HL-60 (cell line): ENCODE measurements at regions not wholly inside any gene's neighbourhood (a gene's known extent, or its start where the extent isn't known, plus 50 kb on each side); places are given as distances from the start of the nearest gene placed in this dataset.

Source experiments
- DNase-seq, 2 experiments: peaks; one replicate each; pipeline ENCODE4 v3.0.0-alpha.2; 2010 to 2020; ENCODE audit warnings: low read depth in 1 of 2, low spot score in 1 of 2
- H3K27ac ChIP-seq: fragments of 250-450 bp; sonication (Bioruptor Pico); replicated peaks from 2 replicates; pipeline ENCODE4 v1.5.1; 2020; ENCODE audit warnings: mild to moderate bottlenecking, moderate library complexity
- H3K27me3 ChIP-seq: fragments of 250-450 bp; sonication (Bioruptor Pico); 2 replicates; pipeline ENCODE4 v1.5.1; 2021; ENCODE audit warnings: mild to moderate bottlenecking, moderate library complexity; ENCODE audit not compliant: insufficient read depth, poor library complexity, severe bottlenecking
- H3K4me3 ChIP-seq: replicated peaks from 2 replicates; pipeline ENCODE4 v1.5.1; 2011; ENCODE audit warnings: mild to moderate bottlenecking, control low read depth, low read length; ENCODE audit not compliant: insufficient read depth
- CTCF ChIP-seq: IDR thresholded peaks from one replicate; pipeline ENCODE4 v1.5.1; 2011; ENCODE audit warnings: low read length, control low read depth, inconsistent platforms; ENCODE audit not compliant: insufficient read depth
- GABPA ChIP-seq: IDR thresholded peaks from 2 replicates; pipeline ENCODE4 v1.6.1; 2012; ENCODE audit warnings: low read depth
- POLR2AphosphoS5 ChIP-seq: IDR thresholded peaks from 2 replicates; pipeline ENCODE4 v1.6.1; 2012; ENCODE audit warnings: low read depth
- REST ChIP-seq: IDR thresholded peaks from 2 replicates; pipeline ENCODE4 v1.6.1; 2012; ENCODE audit warnings: low read depth; ENCODE audit not compliant: insufficient replicate concordance
- SPI1 ChIP-seq: IDR thresholded peaks from 2 replicates; pipeline ENCODE4 v1.6.1; 2012; ENCODE audit warnings: low read depth, mild to moderate bottlenecking, borderline replicate concordance

GRCh38 chr13:60986301-60986700, 429.3 kb downstream of the PCDH20 start:
- Histone ChIP-seq H3K27ac (no peak overlapping the region), H3K27me3 (no peaks in the 10 kb centered on the region), H3K4me3 (no peak overlapping the region)
- DNase-seq = no peak
- no peak for TF ChIP-seq POLR2AphosphoS5
- TF ChIP-seq GABPA = no peak
- TF ChIP-seq SPI1 = no peak
- no peak for TF ChIP-seq REST
- no peak for TF ChIP-seq CTCF

- Histone ChIP-seq H3K27ac (no peak overlapping the region), H3K27me3 (no peaks in the 10 kb centered on the region), H3K4me3 (no peak overlapping the region)
- no peak for DNase-seq
- TF ChIP-seq GABPA (no peak), REST (no peak), SPI1 (no peak), POLR2AphosphoS5 (no peak), CTCF (no peak)
Measured at GRCh38 chr13:60981407-60981806, 434.2 kb downstream of the PCDH20 start.

GRCh38 chr13:60976367-60976766, 439.3 kb downstream of the PCDH20 start:
- Histone ChIP-seq H3K27ac (no peak overlapping the region), H3K4me3 (no peak overlapping the region), H3K27me3 (no peaks in the 10 kb centered on the region)
- no peak for DNase-seq
- TF ChIP-seq GABPA (no peak), SPI1 (no peak), CTCF (no peak), REST (no peak), POLR2AphosphoS5 (no peak)
